ENCODE measurements at regions not wholly inside any gene's neighbourhood (a gene's known extent, or its start where the extent isn't known, plus 50 kb on each side); places are given as distances from the start of the nearest gene placed in this dataset.

DNA sequence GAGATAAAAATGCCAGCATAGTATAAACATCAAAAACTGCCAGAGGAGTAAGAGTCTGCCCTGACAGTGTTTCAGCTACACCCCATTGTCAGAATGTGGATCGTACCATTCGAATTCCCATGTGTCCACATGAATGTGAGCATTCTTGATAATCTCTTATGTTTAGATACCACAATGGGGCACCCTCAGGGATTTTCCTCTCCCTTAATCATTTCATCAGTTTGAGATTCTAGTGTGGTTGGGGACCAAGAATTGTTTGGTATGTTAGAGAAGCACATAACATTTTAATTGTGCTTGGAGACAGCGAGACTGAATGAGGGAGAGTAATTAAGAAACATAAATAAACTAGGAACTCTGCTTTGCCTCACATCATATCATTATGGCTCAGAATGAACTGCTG is 120.2 kb downstream of the ZC3H11B start:
- TF ChIP-seq POLR2A (IDR thresholded peaks at IDR 0.05): no peak
- TF ChIP-seq, protein P1, sequence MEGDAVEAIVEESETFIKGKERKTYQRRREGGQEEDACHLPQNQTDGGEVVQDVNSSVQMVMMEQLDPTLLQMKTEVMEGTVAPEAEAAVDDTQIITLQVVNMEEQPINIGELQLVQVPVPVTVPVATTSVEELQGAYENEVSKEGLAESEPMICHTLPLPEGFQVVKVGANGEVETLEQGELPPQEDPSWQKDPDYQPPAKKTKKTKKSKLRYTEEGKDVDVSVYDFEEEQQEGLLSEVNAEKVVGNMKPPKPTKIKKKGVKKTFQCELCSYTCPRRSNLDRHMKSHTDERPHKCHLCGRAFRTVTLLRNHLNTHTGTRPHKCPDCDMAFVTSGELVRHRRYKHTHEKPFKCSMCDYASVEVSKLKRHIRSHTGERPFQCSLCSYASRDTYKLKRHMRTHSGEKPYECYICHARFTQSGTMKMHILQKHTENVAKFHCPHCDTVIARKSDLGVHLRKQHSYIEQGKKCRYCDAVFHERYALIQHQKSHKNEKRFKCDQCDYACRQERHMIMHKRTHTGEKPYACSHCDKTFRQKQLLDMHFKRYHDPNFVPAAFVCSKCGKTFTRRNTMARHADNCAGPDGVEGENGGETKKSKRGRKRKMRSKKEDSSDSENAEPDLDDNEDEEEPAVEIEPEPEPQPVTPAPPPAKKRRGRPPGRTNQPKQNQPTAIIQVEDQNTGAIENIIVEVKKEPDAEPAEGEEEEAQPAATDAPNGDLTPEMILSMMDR (IDR thresholded peaks at IDR 0.05): no peak
